Femur (tissue), 1 donor: ENCODE measurements at regions not wholly inside any gene's neighbourhood (a gene's known extent, or its start where the extent isn't known, plus 50 kb on each side); places are given as distances from the start of the nearest gene placed in this dataset.
A peak's percentile ranks its signal among the peaks of the same experiment; 100 is the strongest.
"Not testable (repeated sequence)": the region's sequence is repeated elsewhere in the genome, so short reads cannot be mapped to it uniquely, and the experiment has no call there.

Experiments used
- DNase-seq: peaks from one replicate; pipeline ENCODE4 v3.0.0-alpha.2; 2017

DNA sequence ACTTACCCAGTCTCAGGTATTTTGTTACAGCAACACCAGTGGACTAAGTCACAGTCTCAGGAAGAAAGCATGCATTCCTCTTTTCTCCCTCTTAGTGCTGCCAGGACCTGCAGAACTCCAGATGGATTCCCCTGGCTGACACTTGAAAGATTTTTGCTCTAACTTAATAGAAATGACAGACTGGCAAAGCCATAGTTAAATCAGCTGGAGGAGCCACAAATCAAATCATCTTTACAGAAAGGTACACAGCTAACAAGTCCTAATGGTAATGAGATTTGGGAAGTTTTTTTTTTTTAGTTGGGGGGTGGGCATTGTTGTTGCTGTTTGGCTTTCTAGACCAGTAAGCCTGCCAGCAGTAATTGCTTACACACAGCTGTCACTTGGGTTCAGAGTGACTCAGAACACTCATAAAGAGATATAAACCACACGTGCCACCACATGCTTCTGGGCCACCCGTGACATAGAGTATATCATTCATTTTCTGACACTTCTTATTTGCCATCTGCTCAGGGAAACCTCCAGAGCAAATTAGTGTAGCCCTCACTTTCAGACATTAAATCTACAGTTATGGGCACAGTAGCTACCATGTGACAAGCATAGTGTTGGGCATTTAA lies 72.4 kb downstream of the FH start:
- no peak for DNase-seq

DNA sequence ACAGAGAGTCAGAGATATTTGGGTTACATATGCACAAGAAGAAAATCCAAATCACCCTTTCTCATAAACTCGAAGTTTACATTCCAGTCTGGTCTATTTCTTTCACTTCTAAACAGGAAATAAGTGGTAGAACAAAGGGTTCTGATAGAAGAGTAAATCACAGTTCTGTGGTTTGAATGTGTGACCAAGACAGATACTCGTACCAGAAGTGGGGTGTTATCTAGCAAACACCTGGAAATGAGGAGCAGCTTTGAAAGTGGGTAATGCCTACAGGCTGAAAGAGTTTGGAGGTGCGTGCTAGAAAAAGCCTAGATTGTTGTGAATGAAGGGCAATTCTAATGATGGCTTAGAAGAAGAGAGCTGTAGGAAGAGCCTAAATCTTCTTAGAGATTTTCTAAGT lies 74.7 kb downstream of the FH start:
- no peak for DNase-seq

DNA sequence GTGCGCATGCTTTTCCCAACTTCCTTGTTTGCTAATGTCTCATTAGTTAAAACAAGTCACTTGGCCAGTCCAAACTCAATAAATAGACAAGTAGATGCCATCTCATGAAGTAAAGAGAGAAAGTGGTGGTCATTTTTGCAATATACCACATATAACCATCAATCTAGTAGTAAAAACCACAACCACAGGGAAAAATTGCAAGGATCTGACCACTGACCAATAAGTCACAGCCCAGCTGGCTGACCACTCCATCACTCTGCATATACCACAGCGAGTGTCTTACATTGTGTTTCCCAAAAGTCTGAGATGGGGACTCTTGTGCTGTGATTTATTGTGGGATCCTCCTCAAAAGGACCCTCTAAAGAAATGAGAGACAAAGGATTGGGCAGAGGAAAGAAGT lies 76.0 kb downstream of the FH start:
- peak; percentile 20 for DNase-seq

DNA sequence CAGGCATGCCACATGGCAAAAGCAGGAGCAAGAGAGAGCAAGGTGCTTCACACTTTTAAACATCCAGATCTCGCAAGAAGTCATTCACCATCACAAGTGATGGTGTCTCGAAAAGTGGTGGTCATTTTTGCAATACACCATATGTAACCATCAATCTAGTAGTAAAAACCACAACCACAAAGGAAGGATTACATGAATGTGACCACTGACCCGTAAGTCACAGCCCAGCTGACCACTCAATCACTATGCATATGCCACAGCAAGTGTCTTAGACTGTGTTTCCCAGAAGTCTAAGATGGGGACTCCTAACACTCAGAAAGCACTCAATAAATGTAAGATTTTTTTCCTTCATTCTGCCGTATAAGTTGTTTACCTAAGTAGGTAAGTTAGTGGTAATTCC lies 76.9 kb downstream of the FH start:
- no peak for DNase-seq

DNA sequence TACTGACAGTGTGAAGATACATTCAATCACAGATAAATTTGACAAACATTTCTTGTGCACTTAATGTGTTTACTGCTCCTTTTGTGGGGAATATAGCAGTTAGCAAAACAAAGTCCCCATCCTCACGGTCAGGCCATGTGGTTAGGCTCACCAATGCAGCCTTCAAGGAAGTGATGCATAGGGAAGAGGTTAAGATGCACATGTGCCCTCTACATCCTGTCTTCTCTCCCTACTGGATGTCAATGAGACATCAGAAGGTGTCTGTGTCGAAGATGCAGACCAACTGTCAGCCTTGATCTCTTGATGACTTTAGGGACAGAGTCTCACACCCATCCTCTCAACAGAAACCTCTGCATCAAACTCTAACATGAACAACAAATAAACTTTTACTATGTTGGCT lies 78.7 kb downstream of the FH start:
- DNase-seq: no peak

DNA sequence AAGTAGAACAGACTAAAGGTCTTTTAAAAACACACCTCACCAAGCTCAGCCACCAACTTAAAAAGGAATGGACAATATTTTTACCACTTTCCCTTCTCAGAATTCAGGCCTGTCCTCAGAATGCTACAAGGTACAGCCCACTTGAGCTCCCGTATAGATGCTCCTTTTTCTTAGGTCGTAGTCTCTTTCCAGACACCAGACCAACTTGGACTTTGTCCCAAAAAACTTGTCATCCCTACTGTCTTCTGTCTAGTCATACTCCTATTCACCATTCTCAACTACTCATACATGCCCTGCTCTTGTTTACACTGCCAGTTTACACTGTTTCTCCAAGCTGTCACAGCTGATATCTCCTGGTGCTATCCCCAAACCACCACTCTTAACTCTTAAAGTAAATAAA lies 80.9 kb downstream of the FH start:
- DNase-seq: not testable (repeated sequence)

DNA sequence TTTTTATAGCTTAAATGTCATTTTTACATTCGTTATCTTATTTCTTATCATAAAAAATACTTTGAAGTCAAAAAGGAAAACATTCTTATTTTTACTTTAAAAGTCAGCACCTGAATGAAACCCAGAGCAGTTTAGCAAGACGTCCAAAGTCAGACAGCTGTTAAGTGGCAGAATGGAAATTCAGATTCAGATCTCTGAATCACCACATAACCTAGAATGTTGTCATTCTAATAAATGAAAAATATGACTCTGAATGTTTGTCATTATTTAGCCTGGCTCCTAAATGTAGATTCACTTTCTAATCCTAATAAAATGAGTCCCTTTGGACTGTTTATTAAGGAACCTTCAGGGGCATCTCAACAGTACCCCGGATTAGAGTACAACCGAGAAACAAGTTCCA lies 75.2 kb upstream of the RGS7 start:
- DNase-seq: no peak

DNA sequence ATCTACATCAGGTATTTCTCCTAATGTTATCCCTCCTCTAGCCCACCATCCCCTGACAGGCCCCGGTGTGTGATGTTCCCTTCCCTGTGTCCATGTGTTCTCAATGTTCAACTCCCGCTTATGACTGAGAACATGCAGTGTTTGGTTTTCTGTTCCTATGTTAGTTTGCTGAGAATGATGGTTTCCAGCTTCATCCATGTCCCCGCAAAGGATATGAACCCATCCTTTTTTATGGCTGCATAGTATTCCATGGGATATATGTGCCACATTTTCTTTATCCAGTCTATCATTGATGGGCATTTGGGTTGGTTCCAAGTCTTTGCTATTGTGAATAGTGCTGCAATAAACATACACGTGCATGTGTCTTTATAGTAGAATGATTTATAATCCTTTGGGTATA lies 68.1 kb upstream of the RGS7 start:
- not testable (repeated sequence) for DNase-seq

DNA sequence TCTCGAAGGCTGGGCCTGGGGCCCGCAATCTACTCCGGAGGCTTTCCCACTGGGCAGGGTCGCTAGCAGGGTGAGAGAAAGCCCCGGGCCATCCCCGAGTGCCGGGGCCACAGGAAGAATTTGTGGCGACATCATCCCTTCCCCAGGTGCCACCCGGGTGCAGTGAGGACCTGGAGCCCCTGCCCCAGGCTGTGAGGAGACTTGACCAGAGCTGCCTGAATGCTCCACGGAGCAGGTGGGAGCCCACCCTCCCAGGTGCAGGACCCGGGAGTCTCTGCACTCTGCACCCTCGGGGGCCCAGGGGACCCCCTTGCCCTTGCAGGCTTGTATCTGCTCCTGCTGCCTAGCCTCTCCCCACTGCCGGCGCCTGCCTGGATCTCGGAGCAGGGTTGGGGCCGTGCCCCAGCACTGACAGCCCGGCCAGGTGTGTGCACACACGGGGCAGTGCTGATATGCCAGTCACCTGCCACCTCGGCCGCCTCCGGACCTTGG lies 67.5 kb upstream of the RGS7 start:
- DNase-seq: no peak

DNA sequence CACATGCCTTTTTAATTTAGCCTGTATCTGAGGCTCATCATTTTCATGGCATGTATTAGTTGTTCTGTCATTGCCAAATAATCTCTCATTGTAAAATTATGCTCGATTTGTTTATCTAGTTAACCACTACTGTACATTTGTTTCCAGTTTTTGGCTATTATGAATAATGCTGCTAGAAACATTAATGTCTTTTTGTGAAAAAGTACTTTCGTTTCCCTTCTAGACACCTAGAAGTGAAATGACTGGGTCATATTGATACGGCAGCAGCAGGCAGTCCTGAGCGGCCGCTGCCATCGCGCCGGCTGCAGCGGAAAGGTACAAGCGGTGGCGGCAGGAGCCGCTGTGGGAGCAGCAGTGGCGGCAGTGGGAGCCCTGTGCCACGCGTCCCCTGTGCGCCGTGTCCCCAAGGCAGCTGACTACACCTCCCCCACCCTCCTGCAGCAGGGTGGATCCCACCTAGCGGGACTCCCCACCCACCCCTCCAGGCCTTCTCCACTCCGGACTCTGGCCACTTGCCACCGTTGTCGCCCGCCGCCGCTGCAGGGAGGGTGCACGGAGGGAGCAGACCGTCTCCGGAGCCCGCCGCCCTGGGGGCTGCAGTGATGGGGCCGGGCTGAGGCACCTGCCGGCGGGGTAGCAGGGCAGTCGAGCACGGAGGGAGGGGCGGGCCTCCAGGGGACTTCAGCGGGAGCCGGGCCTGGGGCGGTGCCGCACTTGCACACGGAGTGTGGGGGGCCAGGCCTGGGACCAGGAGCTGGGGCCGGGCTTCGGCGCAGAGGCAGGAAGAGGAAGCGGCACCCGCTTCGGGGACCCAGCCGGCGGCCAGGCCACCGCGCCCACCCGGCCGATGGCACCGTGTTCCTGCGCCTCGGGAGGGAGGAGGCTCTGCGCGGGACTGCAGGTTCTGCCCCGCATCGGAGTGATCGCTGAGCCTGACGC lies 66.8 kb upstream of the RGS7 start:
- DNase-seq: peak; percentile 19

DNA sequence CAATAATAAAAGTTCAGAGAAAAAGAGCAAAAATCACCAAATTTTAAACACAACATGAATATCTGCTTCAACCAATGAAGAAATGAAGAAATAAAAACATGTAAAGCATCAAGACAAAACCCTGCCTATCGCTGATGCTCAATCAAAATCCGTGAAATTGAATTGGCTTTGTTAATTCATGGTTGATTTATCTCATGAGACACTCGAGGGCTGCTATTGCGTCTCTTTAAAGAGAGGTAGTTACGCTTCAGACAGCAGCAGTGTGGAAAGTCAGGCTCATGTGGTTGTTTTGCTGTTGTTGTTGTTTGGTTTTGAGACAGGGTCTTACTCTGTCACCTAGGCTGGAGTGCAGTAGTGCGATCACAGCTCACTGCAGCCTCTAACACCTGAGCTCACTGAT lies 65.5 kb upstream of the RGS7 start:
- no peak for DNase-seq

DNA sequence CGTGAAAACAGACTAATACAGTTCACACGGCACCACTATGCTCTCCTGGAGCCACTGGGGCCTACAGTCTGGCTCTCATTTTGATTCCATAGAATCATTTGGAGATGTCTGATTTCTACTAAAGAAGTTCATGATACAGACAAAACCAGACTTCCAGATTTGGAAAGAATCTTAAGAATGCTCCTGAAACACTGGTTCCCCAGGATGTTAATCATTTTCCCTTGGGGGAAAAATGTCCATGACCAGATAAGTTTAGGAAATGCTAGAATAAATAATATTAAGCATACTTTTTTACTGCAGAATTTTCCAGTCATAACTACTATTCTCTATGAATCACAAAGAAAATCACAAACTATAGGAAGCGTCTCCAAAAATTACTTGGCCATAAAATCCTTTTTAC lies 63.0 kb upstream of the RGS7 start:
- no peak for DNase-seq

DNA sequence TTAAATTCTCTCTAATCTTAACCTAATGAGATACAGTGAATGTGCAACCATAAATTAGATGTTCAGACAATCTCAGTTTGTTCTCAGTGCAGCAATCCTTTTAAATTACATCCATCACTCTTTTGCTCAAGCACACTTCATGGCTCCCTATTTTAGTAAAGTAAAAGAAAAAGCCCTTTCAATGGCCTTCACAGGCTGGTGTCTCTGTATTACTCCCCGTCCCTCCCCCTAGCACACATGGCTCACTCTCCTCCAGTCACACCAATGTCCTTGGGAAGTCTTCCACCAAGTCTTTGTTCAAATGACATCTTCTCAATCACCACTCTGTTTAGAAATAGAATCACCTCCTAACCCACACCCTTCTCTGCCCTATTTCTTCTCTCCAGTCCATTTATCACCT lies 60.3 kb upstream of the RGS7 start:
- no peak for DNase-seq

DNA sequence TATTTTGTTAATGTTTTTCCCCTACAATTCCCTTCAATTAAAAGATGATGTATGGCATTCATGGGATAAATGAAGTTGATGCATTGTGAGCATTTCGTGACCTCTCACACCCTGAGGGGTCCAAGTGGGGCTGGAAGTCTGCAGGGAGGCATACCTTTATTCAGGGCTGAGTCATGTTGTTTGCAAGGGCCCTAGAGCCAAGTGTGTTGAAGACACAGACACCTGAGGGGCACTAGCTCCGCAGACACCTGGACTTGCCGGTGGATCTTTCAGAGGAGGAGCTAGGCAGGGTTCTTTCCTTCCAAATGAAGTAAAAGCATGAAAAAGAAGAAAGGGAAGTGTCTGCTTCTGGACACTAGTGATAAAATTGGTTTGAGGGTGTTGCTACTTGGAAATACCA lies 57.0 kb upstream of the RGS7 start:
- no peak for DNase-seq

DNA sequence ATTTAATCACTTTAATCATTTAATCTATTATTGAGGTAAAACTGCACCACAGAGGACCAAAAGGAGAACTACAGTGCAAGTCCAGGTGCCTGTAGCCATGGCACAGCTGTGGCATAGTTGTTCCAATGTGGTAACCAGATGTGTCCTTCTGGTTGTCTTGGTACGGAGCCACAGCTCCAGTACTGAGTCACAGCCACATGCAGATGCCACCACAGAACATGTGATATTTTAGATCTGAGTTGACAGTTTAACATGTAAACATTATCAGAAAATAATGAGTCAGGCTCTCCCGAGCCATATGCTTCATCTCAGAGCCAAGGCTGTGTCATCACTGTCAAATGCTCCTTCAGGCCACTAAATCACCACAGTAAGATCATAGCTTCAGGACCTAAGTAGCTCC lies 56.4 kb upstream of the RGS7 start:
- no peak for DNase-seq

DNA sequence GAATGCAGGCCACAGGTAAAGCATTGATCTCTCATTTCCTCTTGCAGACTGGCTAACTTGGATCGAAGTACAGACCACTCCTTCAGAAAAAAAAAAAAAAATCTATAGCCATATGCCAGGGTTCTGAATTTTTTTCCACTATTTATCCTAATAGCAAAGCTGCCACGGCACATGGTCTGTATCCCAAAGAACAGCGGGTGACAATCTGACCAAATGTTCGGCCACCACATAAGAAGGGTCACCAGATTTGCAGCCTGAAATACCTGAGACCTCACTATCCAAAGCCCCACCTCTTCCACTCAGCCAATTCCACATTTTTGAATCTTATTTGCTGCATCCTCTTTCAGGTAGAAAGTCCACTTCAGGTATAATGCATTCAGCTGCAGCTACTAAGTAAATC lies 55.6 kb upstream of the RGS7 start:
- no peak for DNase-seq

DNA sequence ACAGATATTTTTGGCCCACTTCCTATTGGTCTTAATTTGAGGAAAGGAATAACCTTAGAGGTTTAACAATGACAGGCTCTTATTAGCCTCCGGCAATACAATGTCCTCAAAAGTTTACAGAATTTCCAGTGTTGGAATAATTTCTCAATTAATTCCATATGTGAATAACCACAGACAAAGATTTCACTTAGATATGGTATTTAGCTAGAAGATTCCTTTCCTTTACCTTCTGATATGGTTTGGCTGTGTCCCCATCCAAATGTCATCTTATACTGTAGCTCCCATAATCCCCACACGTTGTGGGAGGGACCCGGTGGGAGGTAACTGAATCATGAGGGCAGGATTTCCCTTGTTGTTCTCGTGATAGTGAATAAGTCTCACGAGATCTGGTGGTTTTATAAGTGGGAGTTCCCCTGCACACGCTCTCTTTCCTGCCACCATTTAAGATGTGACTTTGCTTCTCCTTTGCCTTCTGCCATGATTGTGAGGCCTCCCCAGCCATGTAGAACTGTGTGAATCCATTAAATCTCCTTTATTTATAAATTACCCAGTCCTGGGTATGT lies 54.9 kb upstream of the RGS7 start:
- no peak for DNase-seq

DNA sequence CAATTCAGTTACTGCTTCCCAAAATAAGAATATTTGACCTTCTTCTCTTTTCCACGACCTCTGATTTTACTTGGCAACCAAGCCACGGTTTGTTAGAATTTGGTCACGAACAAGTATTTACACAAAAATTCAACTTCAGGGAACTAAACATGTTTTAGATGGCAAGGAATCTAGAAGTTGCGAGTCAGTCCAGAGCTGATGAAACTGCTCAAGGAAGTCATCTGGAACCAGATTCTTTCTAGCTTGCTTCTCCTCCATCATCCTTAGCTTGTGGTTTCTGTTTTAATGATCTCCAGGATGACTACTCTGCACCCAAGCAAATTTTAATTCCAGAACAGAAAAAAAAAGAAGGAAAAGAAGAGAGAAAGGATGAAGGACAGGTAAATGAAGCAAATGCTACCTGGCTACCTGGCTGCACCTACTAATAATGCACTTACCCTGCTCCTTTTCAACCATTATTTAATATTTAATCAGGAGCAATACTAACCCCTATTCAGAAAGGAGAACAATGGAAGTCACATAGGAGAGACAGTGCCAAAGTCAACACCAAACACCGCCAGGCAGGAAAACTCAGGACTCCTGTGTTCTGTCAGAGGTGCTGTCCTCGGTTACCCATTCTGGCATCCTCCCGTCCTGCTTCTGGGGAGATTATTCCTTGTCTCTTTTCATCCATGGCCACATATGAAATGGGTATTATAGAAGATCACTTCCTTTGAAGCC lies 54.2 kb upstream of the RGS7 start:
- no peak for DNase-seq

DNA sequence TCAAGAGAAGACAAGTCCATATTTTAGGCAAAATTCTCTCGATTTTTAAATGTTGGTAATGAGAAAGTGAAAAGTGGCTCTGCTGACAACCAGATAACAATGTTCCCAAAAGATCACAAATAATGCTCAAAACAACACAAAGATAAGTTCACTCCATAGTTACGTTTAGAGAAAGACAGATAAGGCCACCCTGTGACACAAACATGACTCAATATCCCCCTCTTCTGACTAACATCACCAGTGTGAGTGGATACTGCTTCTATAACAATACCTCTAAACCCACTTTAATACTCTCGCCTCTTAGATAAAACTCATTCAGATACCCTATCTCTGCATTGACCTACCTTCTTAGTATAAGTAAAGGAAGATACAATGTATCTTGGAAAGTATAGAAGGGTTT lies 51.2 kb upstream of the RGS7 start:
- DNase-seq: no peak
